OCI-LY7 (cell line): ENCODE measurements at regions not wholly inside any gene's neighbourhood (a gene's known extent, or its start where the extent isn't known, plus 50 kb on each side); places are given as distances from the start of the nearest gene placed in this dataset.

Experiments used
- BruUV-seq: library from RNA; stranded (reverse); fragments of 400-500 nt; replicated peaks from 2 replicates; lab custom pipeline; 2021; lab: Mats Ljungman, UMichigan
- CTCF ChIA-PET: fragments of 300-600 bp; sonication (Branson Sonifier 250); formaldehyde crosslinking; loops from one replicate; lab custom pipeline; 2022; ENCODE audit warnings: antibody characterized with exemption; ENCODE audit not compliant: unreplicated experiment; lab: Charles Lee
- POLR2A ChIA-PET: fragments of 300-600 bp; sonication (Branson Sonifier 250); formaldehyde crosslinking; loops from one replicate; lab custom pipeline; 2022; ENCODE audit warnings: antibody characterized with exemption; lab: Charles Lee
- DNase-seq: peaks from one replicate; pipeline ENCODE4 v3.0.0-alpha.2; 2015; ENCODE audit warnings: low spot score
- H2AFZ ChIP-seq: fragments of 200-600 bp; sonication (generic), shearing (Covaris generic); 2 replicates; pipeline ENCODE4 v1.6.1; 2014; ENCODE audit warnings: mild to moderate bottlenecking, antibody characterized with exemption, low read length, moderate library complexity
- H3K27ac ChIP-seq: fragments of 200-600 bp; sonication (generic); 2 replicates; pipeline ENCODE4 v1.5.1; 2014; ENCODE audit warnings: mixed run types, low read depth, mild to moderate bottlenecking, moderate library complexity, low read length, inconsistent platforms; ENCODE audit not compliant: poor library complexity, severe bottlenecking
- H3K36me3 ChIP-seq: fragments of 200-600 bp; sonication (generic); 2 replicates; pipeline ENCODE4 v1.6.1; 2014; ENCODE audit warnings: mild to moderate bottlenecking, antibody characterized with exemption, low read length, moderate library complexity, mixed read lengths; ENCODE audit not compliant: insufficient read depth
- H3K4me1 ChIP-seq: fragments of 200-600 bp; sonication (generic); 2 replicates; pipeline ENCODE4 v1.5.1; 2014; ENCODE audit warnings: mild to moderate bottlenecking, low read length; ENCODE audit not compliant: insufficient read depth, poor library complexity, severe bottlenecking
- H3K4me2 ChIP-seq: fragments of 200-600 bp; sonication (generic); 2 replicates; pipeline ENCODE4 v1.6.1; 2014; ENCODE audit warnings: mild to moderate bottlenecking, low read length
- H3K4me3 ChIP-seq: fragments of 200-600 bp; sonication (generic); 2 replicates; pipeline ENCODE4 v1.5.1; 2014; ENCODE audit warnings: mild to moderate bottlenecking, low read depth, low read length; ENCODE audit not compliant: poor library complexity, severe bottlenecking
- H3K79me2 ChIP-seq: fragments of 200-600 bp; sonication (generic); 2 replicates; pipeline ENCODE4 v1.6.1; 2016; ENCODE audit warnings: low read depth, mild to moderate bottlenecking, low read length, moderate library complexity, mixed read lengths; ENCODE audit not compliant: insufficient read depth
- H3K9me2 ChIP-seq: fragments of 200-600 bp; sonication (generic); 2 replicates; pipeline ENCODE4 v1.6.1; 2016; ENCODE audit warnings: mild to moderate bottlenecking, low read length, mixed read lengths; ENCODE audit not compliant: insufficient read depth
- H3K9me3 ChIP-seq: fragments of 200-600 bp; sonication (generic); 2 replicates; pipeline ENCODE4 v1.6.1; 2014; ENCODE audit warnings: mild to moderate bottlenecking, mixed run types, low read length, mixed read lengths
- H4K20me1 ChIP-seq: fragments of 200-600 bp; sonication (generic); 2 replicates; pipeline ENCODE4 v1.6.1; 2014; ENCODE audit warnings: mild to moderate bottlenecking, antibody characterized with exemption, low read length, moderate library complexity, mixed read lengths; ENCODE audit not compliant: insufficient read depth
- EZH2phosphoT487 ChIP-seq: fragments of 200-600 bp; sonication (generic); IDR thresholded peaks from 2 replicates; pipeline ENCODE4 v1.6.1; 2018; ENCODE audit warnings: low read depth, borderline replicate concordance, mild to moderate bottlenecking, mixed run types, antibody characterized with exemption, low read length, moderate library complexity, mixed read lengths
- intact Hi-C: fragments of 100-400 bp; cut with micrococcal nuclease; formaldehyde crosslinking; loops from one replicate; pipeline ENCODE4 v1.10.0; 2022; ENCODE audit not compliant: unreplicated experiment
- TF ChIP-seq, protein P1 (sequence below): fragments of 200-600 bp; sonication (generic); conservative IDR thresholded peaks from 2 replicates; pipeline ENCODE4 v1.5.1; 2014; ENCODE audit warnings: mild to moderate bottlenecking, antibody characterized with exemption, low read length, moderate library complexity, mixed read lengths

DNA sequence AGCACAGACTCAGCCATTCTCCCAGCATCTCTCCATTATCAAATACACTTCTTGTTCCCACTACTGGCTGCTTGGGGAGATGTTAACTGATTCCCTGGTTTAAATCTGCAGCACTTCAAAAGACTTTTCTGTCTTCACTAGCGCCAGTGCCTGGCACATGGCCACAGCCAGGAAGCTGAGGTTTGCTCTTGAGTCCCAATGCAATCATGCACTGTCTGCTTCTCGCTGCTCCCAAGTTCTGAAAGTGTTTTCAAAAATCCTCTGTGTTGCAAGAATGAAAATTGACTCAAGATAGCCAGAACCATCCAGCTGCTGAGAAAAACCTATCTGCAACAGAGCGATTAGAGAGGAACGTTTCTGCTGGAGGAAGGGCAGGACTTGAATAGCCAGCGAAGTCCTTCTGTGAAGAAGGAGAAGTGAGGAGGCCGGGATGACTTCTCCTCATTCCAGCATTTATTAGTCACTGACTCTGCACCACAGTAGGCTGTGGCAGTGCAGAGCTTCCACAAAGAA, 358.4 kb upstream of the NR2F2 start:
- H3K27ac ChIP-seq, result no peak overlapping the region
- DNase-seq, result no peak
- ChIA-PET POLR2A (no interaction called here), CTCF (no interaction called here)
- H4K20me1 ChIP-seq, result no peaks in the 10 kb centered on the region
- H2AFZ ChIP-seq, result no peak overlapping the region
- H3K79me2 ChIP-seq, result no peaks in the 10 kb centered on the region
- no peaks in the 10 kb centered on the region for H3K4me1 ChIP-seq
- no peaks in the 10 kb centered on the region for H3K36me3 ChIP-seq
- no peak overlapping the region for H3K4me3 ChIP-seq
- no peak overlapping the region for H3K4me2 ChIP-seq
- no peaks in the 10 kb centered on the region; the same call in 1 of the 2 replicates for H3K9me2 ChIP-seq
- TF ChIP-seq, protein P1, sequence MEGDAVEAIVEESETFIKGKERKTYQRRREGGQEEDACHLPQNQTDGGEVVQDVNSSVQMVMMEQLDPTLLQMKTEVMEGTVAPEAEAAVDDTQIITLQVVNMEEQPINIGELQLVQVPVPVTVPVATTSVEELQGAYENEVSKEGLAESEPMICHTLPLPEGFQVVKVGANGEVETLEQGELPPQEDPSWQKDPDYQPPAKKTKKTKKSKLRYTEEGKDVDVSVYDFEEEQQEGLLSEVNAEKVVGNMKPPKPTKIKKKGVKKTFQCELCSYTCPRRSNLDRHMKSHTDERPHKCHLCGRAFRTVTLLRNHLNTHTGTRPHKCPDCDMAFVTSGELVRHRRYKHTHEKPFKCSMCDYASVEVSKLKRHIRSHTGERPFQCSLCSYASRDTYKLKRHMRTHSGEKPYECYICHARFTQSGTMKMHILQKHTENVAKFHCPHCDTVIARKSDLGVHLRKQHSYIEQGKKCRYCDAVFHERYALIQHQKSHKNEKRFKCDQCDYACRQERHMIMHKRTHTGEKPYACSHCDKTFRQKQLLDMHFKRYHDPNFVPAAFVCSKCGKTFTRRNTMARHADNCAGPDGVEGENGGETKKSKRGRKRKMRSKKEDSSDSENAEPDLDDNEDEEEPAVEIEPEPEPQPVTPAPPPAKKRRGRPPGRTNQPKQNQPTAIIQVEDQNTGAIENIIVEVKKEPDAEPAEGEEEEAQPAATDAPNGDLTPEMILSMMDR, result no peak
- TF ChIP-seq EZH2phosphoT487, result no peak
- H3K9me3 ChIP-seq, result no peaks in the 10 kb centered on the region
- no TSS peak for BruUV-seq
- intact Hi-C loops, result no loop called here

DNA sequence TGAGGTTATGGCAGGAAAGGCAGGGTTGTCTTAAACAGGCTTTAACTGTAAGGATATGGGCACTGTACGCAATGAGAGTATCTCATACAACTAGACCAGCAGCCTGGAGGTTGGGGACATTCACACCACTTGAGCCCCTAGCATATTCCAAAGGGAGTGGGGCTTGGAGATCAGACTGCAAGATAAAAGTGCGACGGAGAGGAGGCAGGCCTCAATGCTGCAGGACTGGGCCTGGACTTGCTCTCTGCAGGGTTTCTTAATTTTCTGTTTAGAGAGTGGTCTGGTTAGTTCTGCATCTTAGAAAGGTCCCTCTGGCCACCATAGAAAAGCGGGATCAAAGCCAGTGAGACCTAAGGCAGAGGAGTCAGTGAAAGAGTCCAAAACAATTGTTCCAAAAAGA, 357.7 kb upstream of the NR2F2 start:
- no peak for TF ChIP-seq EZH2phosphoT487
- TF ChIP-seq, protein P1, result no peak
- Histone ChIP-seq H3K79me2 (no peaks in the 10 kb centered on the region), H3K9me3 (no peaks in the 10 kb centered on the region), H3K36me3 (no peaks in the 10 kb centered on the region), H4K20me1 (no peaks in the 10 kb centered on the region), H3K4me3 (no peak overlapping the region), H3K4me2 (no peak overlapping the region), H2AFZ (no peak overlapping the region), H3K27ac (no peak overlapping the region), H3K4me1 (no peaks in the 10 kb centered on the region), H3K9me2 (no peaks in the 10 kb centered on the region)
- intact Hi-C loops, result no loop called here
- no peak for DNase-seq
- BruUV-seq, result no TSS peak
- CTCF ChIA-PET, result no interaction called here
- POLR2A ChIA-PET, result no interaction called here

DNA sequence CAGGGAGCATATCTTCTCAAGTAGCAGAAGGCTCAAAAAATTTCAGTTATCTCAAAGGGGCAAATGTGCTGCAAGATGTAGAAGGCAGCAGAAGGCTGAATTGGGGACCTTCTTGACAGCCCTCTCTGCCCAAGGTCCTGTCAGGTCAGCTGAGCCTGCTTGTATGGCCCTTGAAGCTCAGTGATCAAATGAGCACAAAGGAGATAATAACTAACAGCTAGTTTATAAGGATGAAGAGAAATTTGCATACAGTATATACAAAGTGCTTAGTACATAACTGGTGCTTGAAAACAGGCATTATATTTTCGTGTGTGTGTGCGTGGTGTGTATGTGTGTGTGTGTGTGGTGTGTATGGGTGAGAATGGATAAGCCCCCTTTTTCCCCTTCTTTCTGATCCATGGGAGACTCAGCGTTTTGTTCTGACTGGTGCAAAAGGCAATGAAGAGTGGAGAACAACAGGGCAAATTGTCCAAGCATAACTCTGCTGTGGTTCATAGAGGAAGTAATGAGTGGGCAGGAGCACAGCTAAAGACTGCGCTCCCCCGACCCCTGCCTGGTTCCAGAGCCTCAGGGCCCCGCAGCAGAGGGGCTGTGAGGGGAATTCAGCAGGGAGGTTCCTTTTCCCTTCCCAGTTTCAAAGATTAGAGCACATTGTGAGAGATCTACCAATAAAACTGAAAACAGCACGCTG, 356.8 kb upstream of the NR2F2 start:
- Histone ChIP-seq H2AFZ (no peak overlapping the region), H3K36me3 (no peaks in the 10 kb centered on the region), H3K9me3 (no peaks in the 10 kb centered on the region), H3K4me1 (no peaks in the 10 kb centered on the region), H3K79me2 (no peaks in the 10 kb centered on the region), H3K4me3 (no peak overlapping the region), H3K9me2 (no peaks in the 10 kb centered on the region), H3K27ac (no peak overlapping the region), H4K20me1 (no peaks in the 10 kb centered on the region), H3K4me2 (no peak overlapping the region)
- CTCF ChIA-PET, result no interaction called here
- intact Hi-C loops, result no loop called here
- DNase-seq, result no peak
- BruUV-seq, result no TSS peak
- no peak for TF ChIP-seq EZH2phosphoT487
- TF ChIP-seq, protein P1, result no peak
- POLR2A ChIA-PET, result no interaction called here
